IPS-NIHi11 (cell line): ENCODE measurements at regions not wholly inside any gene's neighbourhood (a gene's known extent, or its start where the extent isn't known, plus 50 kb on each side); places are given as distances from the start of the nearest gene placed in this dataset.
"Not testable (repeated sequence)": the region's sequence is repeated elsewhere in the genome, so short reads cannot be mapped to it uniquely, and the experiment has no call there.

Experiments used
- DNase-seq: peaks from one replicate; pipeline ENCODE4 v3.0.0; 2012; ENCODE audit warnings: mixed read lengths, low spot score

GRCh38 chr6:115544765-115545671, 515.7 kb downstream of the FRK start:
- DNase-seq = peak; percentile 70

GRCh38 chr6:115540077-115540869, 520.4 kb downstream of the FRK start:
- DNase-seq = no peak

DNA sequence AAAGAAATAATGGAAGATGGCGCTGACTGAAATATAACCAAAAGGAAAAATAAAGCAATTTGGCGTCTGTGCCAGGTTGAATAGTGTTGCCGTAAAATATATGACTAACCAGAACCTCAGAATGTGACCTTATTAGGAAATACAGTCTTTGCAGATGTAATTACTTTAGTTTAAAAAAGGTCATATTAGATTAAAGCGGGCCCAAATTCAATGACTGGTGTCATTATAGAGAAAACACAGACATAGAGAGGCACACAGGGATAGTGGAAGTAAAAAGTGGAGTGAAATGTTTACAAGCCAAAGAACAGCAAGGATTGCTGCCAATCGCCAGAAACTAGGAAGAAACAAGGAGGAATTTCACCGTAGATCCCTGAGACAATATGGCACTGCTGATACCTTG, 521.2 kb downstream of the FRK start:
- DNase-seq = no peak

DNA sequence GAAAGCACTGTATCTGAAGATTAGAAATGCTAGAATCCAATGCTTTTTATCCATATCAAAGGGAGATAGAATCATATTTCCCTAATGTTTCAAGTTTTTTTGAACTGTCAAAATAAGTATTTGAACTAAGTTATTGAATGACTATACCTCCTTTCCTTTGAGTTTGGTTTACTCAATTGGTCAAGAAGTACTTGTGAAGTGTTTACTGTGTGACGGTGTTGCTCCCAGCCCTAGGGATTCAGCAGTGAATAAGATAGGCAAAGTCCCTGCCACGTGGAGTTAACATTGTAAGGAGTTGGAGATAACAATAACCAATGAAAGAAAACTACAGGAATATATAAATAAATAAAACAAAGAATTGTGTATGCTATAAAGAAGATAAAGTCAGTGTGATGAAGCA, 535.9 kb downstream of the FRK start:
- no peak for DNase-seq

GRCh38 chr6:115521747-115522146, 538.9 kb downstream of the FRK start:
- not testable (repeated sequence) for DNase-seq

GRCh38 chr6:115514656-115515055, 546.0 kb downstream of the FRK start:
- no peak for DNase-seq

DNA sequence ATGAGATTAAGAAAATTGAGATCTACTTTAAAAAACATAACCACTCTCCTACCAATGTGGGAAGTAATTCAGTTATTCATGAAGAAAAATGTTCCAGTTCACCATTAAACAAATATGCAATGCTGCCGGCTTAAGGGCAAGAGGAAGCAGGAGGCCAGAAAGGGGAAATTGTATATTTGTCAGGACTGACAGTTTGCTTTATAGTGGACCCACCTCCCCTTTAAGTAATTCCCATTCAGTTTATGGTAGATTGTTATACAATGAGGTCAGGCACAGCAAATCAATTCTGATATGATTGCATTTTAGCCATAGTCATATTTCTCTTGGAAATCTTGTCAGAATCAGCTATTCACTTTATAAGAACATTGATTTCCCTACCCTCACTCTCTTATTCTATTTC, 547.8 kb downstream of the FRK start:
- DNase-seq = no peak

GRCh38 chr6:115511771-115512170, 548.9 kb downstream of the FRK start:
- no peak for DNase-seq

- DNase-seq = not testable (repeated sequence)
Measured at GRCh38 chr6:115502432-115502831, 558.3 kb downstream of the FRK start.

DNA sequence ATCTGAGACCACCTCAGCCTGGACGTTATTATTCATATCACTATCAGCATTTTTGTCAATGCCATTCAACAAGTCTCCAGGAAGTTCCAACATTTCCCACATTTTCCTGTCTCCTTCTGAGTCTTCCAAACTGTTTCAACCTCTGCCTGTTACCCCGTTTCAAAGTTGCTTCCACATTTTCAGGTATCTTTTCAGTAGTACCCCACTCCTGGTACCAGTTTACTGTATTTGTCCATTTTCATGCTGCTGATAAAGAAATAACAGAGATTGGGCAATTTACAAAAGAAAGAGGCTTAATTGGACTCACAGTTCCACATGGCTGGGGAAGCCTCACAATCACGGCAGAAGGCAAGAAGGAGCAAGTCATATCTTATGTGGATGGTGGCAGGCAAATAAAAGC, 565.5 kb downstream of the FRK start:
- DNase-seq = no peak

GRCh38 chr6:115487331-115487730, 573.4 kb downstream of the FRK start:
- DNase-seq = no peak

DNA sequence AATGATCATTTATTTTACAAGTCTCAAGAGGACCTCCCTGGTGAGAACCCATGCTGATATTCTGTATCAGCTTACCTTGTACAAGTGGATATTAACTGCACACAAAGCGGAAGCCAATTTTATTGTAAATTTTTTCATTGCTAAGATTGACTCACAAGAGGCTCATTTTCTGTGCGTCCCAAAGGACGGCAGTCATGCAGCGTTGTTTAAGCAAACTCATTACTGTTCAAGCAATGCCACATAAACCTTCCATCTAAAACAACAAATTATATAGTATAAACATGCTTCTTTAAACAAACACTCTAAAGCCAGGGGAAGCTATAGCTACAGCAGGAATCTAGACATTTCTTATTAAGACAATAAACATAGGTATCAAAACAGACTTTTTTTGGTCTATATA, 575.3 kb downstream of the FRK start:
- DNase-seq = no peak

DNA sequence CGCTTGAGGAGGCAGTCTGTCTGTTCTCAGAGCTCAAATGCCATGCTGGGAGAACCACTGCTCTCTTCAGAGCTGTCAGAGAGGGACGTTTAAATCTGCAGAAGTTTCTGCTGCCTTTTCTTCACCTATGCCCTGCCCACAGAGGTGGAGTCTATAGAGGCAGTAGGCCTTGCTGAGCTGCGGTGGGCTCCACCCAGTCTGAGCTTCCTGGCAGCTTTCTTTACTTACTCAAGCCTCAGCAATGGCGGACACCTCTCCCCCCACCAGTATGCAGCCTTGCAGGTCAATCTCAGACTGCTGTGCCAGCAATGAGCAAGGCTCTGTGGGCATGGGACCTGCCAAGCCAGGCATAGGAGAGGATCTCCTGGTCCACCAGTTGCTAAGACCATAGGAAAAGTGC, 580.1 kb downstream of the FRK start:
- DNase-seq = not testable (repeated sequence)

DNA sequence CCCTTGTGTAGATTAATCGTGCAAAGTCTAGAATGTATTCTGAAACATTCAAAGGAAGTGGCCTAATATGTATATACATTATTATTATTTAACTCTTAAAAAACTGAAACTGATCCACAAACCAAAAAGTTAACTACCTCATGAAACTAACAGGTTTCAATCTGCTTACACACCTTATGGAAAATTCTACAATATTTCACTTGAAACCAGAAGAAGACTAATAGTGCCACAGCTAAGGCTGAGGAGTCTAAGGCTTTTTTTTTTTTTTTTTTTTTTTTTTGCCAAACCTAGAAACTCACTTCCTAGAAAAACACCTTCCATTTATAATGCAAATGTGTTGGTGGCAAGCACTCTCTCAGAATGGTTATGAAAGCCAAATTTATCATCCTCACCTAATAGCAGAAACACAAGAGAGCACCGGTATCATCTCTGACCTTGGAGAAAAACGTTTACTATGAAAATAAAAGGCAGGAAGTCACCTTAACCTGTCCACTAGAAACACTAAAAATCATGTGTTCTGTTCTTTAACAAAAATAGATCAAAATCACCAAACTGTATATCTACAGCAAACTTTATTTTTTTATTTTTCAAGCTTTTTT, 586.1 kb downstream of the FRK start:
- no peak for DNase-seq

DNA sequence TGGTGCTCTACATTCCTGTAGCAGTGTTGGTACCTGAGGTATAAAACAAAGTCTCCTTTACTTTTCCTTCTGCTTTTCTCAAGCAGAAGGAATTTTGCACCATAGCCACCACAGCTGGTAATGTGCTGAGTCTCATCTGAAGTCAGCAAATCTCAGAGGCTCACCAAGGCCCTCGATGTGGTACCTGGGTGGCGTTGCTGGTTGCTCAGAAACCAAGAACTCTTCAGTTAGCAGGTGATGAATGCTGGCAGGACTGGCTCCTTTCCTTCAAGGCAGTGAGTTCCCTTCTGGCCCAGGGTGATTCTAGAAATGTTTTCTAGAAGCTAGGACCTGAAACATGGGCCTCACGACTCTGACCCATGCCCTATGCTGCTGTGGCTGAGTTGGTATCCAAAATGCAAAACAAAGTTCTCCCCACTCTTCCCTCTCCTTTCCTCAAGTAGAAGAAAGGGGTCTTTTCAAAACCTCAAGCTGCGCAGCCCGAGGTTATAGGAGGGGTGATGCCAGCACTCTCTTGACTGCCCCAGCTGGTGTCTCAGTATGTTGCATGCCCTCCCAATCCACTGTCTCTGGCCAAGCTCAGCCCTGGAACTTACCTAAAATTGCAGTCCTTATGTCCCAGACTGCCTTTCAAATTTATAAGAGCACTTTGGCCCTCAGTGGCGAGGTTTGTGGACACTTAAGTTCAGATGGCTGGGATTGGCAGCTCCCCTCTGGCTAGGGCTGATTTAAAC, 592.3 kb downstream of the FRK start:
- no peak for DNase-seq

GRCh38 chr6:115467726-115468125, 593.0 kb downstream of the FRK start:
- DNase-seq = no peak

DNA sequence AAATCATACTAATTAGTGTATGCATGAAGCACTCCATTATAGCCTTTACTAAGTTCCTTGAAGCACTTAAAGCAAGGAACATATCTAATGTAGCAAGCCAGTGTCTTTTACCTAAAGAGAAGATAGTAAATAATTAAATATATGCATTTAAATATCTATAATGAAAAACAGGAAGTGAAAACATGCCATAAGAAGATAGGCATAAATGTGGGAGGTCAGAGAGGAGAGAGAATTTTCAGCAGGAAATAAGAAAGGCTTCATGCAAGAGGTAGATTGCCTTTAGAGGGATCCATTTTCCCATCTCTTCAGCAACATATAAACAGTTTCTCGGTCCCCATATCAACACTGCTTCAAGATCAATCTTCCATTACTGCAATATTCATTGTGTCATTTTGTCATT, 599.8 kb downstream of the FRK start:
- DNase-seq = no peak

GRCh38 chr6:115456848-115457247, 603.8 kb downstream of the FRK start:
- peak; percentile 26 for DNase-seq

DNA sequence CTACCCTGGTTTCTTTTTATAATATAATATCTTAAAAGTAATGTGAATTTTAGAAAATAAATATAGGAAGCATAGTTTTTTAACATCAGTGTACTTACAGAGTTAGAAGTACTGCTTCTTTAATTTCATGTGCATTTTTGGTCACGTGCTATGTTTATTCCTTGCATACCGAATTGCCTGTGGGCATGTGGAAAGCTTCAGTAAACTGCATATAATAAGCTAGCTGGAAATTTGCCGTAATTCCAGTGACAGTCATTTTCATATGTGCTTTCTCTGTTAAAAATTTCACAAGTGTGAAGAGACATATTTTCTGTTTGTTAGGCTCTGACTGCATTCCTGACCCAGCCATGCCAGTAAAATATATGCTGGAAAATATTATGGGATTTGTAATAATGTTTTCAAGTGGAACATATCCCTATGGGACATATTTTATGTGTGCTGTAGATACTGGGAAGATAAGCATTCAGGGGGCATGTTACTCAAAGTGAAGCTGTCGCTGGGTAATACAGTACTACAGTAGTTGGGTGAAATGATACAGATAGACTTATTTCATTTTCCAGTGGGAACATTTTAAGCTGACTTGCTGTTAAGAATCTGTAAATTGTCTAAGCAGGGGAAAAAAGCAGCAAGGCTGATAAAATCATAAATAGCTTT, 616.7 kb downstream of the FRK start:
- no peak for DNase-seq

- no peak for DNase-seq
Measured at GRCh38 chr6:115442323-115442722, 618.4 kb downstream of the FRK start.

- DNase-seq = no peak
Measured at GRCh38 chr6:115441651-115442050, 619.0 kb downstream of the FRK start.

GRCh38 chr6:115415378-115415777, 645.3 kb downstream of the FRK start:
- peak; percentile 47 for DNase-seq
